ENCODE measurements at regions not wholly inside any gene's neighbourhood (a gene's known extent, or its start where the extent isn't known, plus 50 kb on each side); places are given as distances from the start of the nearest gene placed in this dataset.

GRCh38 chr10:36704124-36704523, 421.3 kb upstream of the ANKRD30A start:
- ATAC-seq, result no peak
- TF ChIP-seq CTCF (IDR thresholded peaks at IDR 0.05), result no peak
- intact Hi-C loops (cut with DNase I), result no loop called here

GRCh38 chr10:36703179-36703578, 422.2 kb upstream of the ANKRD30A start:
- no peak overlapping the region for H3K4me3 ChIP-seq
- H3K27me3 ChIP-seq, result no peaks in the 10 kb centered on the region
- H3K9me3 ChIP-seq, result peaks cover 0 to 15% of the 10 kb centered on the region in 2 donors
- no peak for TF ChIP-seq CTCF (IDR thresholded peaks at IDR 0.05)
- DNase-seq (no peak), ATAC-seq (no peak)
- intact Hi-C loops (cut with DNase I), result no loop called here
- H3K27ac ChIP-seq, result no peak overlapping the region
- H3K36me3 ChIP-seq, result no peaks in the 10 kb centered on the region
- no peaks in the 10 kb centered on the region for H3K4me1 ChIP-seq

More at GRCh38 chr10:36704124-36704523, 421.3 kb upstream of the ANKRD30A start:
- H3K9me3 ChIP-seq, result peaks cover 0 to 14% of the 10 kb centered on the region in 2 donors
- H3K27ac ChIP-seq, result no peak overlapping the region
- H3K4me3 ChIP-seq, result no peak overlapping the region
- H3K27me3 ChIP-seq, result no peaks in the 10 kb centered on the region
- H3K36me3 ChIP-seq, result no peaks in the 10 kb centered on the region
- no peak for DNase-seq
- H3K4me1 ChIP-seq, result no peaks in the 10 kb centered on the region

- Histone ChIP-seq H3K36me3 (no peaks in the 10 kb centered on the region), H3K4me1 (no peaks in the 10 kb centered on the region), H3K9me3 (peaks cover 0 to 22% of the 10 kb centered on the region in 2 donors), H3K4me3 (no peak overlapping the region), H3K27me3 (no peaks in the 10 kb centered on the region), H3K27ac (no peak overlapping the region)
- intact Hi-C loops (cut with DNase I), result no loop called here
- no peak for TF ChIP-seq CTCF (IDR thresholded peaks at IDR 0.05)
- DNase-seq (no peak), ATAC-seq (no peak)
Measured at GRCh38 chr10:36700123-36700522, 425.3 kb upstream of the ANKRD30A start.

- ATAC-seq (no peak), DNase-seq (no peak)
- Histone ChIP-seq H3K4me1 (no peaks in the 10 kb centered on the region), H3K27ac (no peak overlapping the region), H3K4me3 (no peak overlapping the region), H3K36me3 (no peaks in the 10 kb centered on the region), H3K9me3 (peaks cover 0 to 7% of the 10 kb centered on the region in 2 donors), H3K27me3 (no peaks in the 10 kb centered on the region)
- no peak for TF ChIP-seq CTCF (IDR thresholded peaks at IDR 0.05)
- intact Hi-C loops (cut with DNase I), result no loop called here
Measured at GRCh38 chr10:36692759-36693158, 432.6 kb upstream of the ANKRD30A start.

GRCh38 chr10:36688717-36689116, 436.7 kb upstream of the ANKRD30A start:
- intact Hi-C loops (cut with DNase I), result no loop called here
- H3K27ac ChIP-seq, result no peak overlapping the region
- no peaks in the 10 kb centered on the region for H3K36me3 ChIP-seq
- H3K9me3 ChIP-seq, result peaks cover 0 to 4% of the 10 kb centered on the region in 2 donors
- TF ChIP-seq CTCF (IDR thresholded peaks at IDR 0.05), result no peak
- H3K27me3 ChIP-seq, result no peaks in the 10 kb centered on the region
- H3K4me3 ChIP-seq, result no peak overlapping the region
- DNase-seq (no peak), ATAC-seq (no peak)
- no peaks in the 10 kb centered on the region for H3K4me1 ChIP-seq

Data from left lung (tissue), 4 donors.